ENCODE measurements at regions not wholly inside any gene's neighbourhood (a gene's known extent, or its start where the extent isn't known, plus 50 kb on each side); places are given as distances from the start of the nearest gene placed in this dataset. TPM values are rescaled to one million over a fixed set of nuclear protein-coding genes. Genes with fewer than 3 reads are reported as not detected.

DNA sequence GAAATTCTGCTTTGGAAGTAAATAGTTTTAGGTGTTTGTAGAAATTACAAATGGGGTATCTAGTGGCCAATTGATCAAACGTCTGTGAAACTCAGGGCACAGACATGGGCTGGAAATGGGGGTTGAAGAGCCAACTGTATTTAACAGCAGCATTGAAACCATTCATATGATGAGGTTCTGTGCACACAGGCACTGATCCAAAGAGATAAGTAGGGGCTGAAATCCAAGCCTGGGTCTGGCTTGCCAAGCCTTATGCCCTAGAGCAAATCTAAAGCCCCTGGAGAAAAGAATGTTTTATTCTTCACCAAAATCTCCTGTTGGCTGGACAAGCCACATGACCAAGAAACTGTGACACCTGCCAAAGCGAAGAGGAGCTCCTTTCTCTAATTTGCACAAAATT, 67.6 kb upstream of the ST6GALNAC5 start:
- Histone ChIP-seq H3K9ac (ENCODE audit: low read length) (no peak overlapping the region), H3K4me1 (ENCODE audit: control insufficient read depth, insufficient read depth, low read depth, low read length) (no peaks in the 10 kb centered on the region), H2BK15ac (ENCODE audit: low read depth, poor library complexity, severe bottlenecking) (no peak overlapping the region), H3K18ac (ENCODE audit: low read depth in 1 of 2, low read length in 2 of 2) (no peak overlapping the region), H3K4me3 (ENCODE audit: insufficient read depth in 1 of 2, low read depth in 1 of 2, low read length in 2 of 2) (no peak overlapping the region), H3K23ac (ENCODE audit: low read length in 2 of 2) (no peak overlapping the region), H4K8ac (ENCODE audit: low read length) (no peak overlapping the region), H2AFZ (ENCODE audit: low read depth, low read length) (no peak overlapping the region), H4K91ac (ENCODE audit: low read length) (no peak overlapping the region), H3K79me1 (replicated peaks; ENCODE audit: low read length, poor library complexity, severe bottlenecking) (no peaks in the 10 kb centered on the region), H3K9me3 (ENCODE audit: control insufficient read depth, low read length) (no peaks in the 10 kb centered on the region), H3K4me2 (ENCODE audit: low read length, poor library complexity, severe bottlenecking) (no peak overlapping the region), H2AK5ac (ENCODE audit: low read length, severe bottlenecking) (no peak overlapping the region), H3K27me3 (ENCODE audit: control insufficient read depth in 1 of 2, insufficient read depth in 1 of 2, low read length in 2 of 2) (no peaks in the 10 kb centered on the region), H3K36me3 (ENCODE audit: control insufficient read depth in 1 of 2, insufficient read depth in 2 of 2, low read depth in 1 of 2, low read length in 2 of 2) (no peaks in the 10 kb centered on the region), H3K14ac (ENCODE audit: low read length in 2 of 2) (no peak overlapping the region), H2BK5ac (ENCODE audit: low read depth, low read length, poor library complexity, severe bottlenecking) (no peak overlapping the region), H3K4ac (ENCODE audit: low read depth in 1 of 2, low read length in 2 of 2) (no peak overlapping the region), H2BK12ac (ENCODE audit: low read length in 2 of 2) (no peak overlapping the region), H2BK120ac (ENCODE audit: low read depth, low read length) (no peak overlapping the region), H3K27ac (ENCODE audit: low read length, poor library complexity, severe bottlenecking) (no peak overlapping the region)
- no peak for DNase-seq
- 68% methylated on average over 2 of the region's 2 CpGs for WGBS

DNA sequence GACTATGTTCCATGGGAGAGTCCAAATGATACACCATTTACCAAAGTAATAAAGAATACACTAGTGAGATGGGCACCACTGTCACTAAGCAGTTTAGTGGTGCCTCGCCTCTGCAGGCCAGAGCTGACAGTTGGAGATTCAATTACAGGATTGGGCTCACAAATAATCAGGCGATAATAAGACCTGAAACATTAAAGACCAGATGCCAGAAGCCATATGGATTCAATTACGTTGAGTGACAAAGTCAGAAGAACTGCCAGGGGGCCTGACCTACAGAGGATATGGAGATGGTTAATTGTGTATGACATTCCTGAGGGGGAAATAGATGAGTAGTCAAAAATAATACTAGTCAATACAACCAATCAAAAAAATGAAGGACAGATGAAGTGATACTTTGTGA, 65.2 kb upstream of the ST6GALNAC5 start:
- no peak overlapping the region for H3K14ac ChIP-seq (ENCODE audit: low read length in 2 of 2)
- H3K9ac ChIP-seq (ENCODE audit: low read length): no peak overlapping the region
- H3K18ac ChIP-seq (ENCODE audit: low read depth in 1 of 2, low read length in 2 of 2): no peak overlapping the region
- no peak overlapping the region for H2AK5ac ChIP-seq (ENCODE audit: low read length, severe bottlenecking)
- H3K4me2 ChIP-seq (ENCODE audit: low read length, poor library complexity, severe bottlenecking): no peak overlapping the region
- no peaks in the 10 kb centered on the region for H3K36me3 ChIP-seq (ENCODE audit: control insufficient read depth in 1 of 2, insufficient read depth in 2 of 2, low read depth in 1 of 2, low read length in 2 of 2)
- no peak overlapping the region for H3K4me3 ChIP-seq (ENCODE audit: insufficient read depth in 1 of 2, low read depth in 1 of 2, low read length in 2 of 2)
- no peaks in the 10 kb centered on the region for H3K4me1 ChIP-seq (ENCODE audit: control insufficient read depth, insufficient read depth, low read depth, low read length)
- DNase-seq: no peak
- H4K8ac ChIP-seq (ENCODE audit: low read length): no peak overlapping the region
- no peak overlapping the region for H3K23ac ChIP-seq (ENCODE audit: low read length in 2 of 2)
- H4K91ac ChIP-seq (ENCODE audit: low read length): no peak overlapping the region
- no peak overlapping the region for H2BK5ac ChIP-seq (ENCODE audit: low read depth, low read length, poor library complexity, severe bottlenecking)
- no peak overlapping the region for H2AFZ ChIP-seq (ENCODE audit: low read depth, low read length)
- H3K79me1 ChIP-seq (replicated peaks; ENCODE audit: low read length, poor library complexity, severe bottlenecking): no peaks in the 10 kb centered on the region
- 62% methylated on average over 3 of the region's 3 CpGs for WGBS
- no peak overlapping the region for H3K27ac ChIP-seq (ENCODE audit: low read length, poor library complexity, severe bottlenecking)
- no peak overlapping the region for H2BK120ac ChIP-seq (ENCODE audit: low read depth, low read length)
- H3K27me3 ChIP-seq (ENCODE audit: control insufficient read depth in 1 of 2, insufficient read depth in 1 of 2, low read length in 2 of 2): no peaks in the 10 kb centered on the region
- H2BK12ac ChIP-seq (ENCODE audit: low read length in 2 of 2): no peak overlapping the region
- no peak overlapping the region for H2BK15ac ChIP-seq (ENCODE audit: low read depth, poor library complexity, severe bottlenecking)
- H3K4ac ChIP-seq (ENCODE audit: low read depth in 1 of 2, low read length in 2 of 2): no peak overlapping the region
- no peaks in the 10 kb centered on the region for H3K9me3 ChIP-seq (ENCODE audit: control insufficient read depth, low read length)

- WGBS: 72% methylated on average over 3 of the region's 4 CpGs
- Histone ChIP-seq H3K4me3 (ENCODE audit: insufficient read depth in 1 of 2, low read depth in 1 of 2, low read length in 2 of 2) (no peak overlapping the region), H3K27ac (ENCODE audit: low read length, poor library complexity, severe bottlenecking) (no peak overlapping the region), H2BK15ac (ENCODE audit: low read depth, poor library complexity, severe bottlenecking) (no peak overlapping the region), H3K4me1 (ENCODE audit: control insufficient read depth, insufficient read depth, low read depth, low read length) (no peaks in the 10 kb centered on the region), H3K27me3 (ENCODE audit: control insufficient read depth in 1 of 2, insufficient read depth in 1 of 2, low read length in 2 of 2) (peaks cover 2 to 6% of the 10 kb centered on the region in 2 experiments), H3K14ac (ENCODE audit: low read length in 2 of 2) (no peak overlapping the region), H3K79me1 (replicated peaks; ENCODE audit: low read length, poor library complexity, severe bottlenecking) (no peaks in the 10 kb centered on the region), H3K9ac (ENCODE audit: low read length) (no peak overlapping the region), H2BK5ac (ENCODE audit: low read depth, low read length, poor library complexity, severe bottlenecking) (no peak overlapping the region), H4K8ac (ENCODE audit: low read length) (no peak overlapping the region), H2AFZ (ENCODE audit: low read depth, low read length) (no peak overlapping the region), H2AK5ac (ENCODE audit: low read length, severe bottlenecking) (no peak overlapping the region), H3K9me3 (ENCODE audit: control insufficient read depth, low read length) (no peaks in the 10 kb centered on the region), H3K18ac (ENCODE audit: low read depth in 1 of 2, low read length in 2 of 2) (no peak overlapping the region), H3K23ac (ENCODE audit: low read length in 2 of 2) (no peak overlapping the region), H3K4me2 (ENCODE audit: low read length, poor library complexity, severe bottlenecking) (no peak overlapping the region), H2BK12ac (ENCODE audit: low read length in 2 of 2) (no peak overlapping the region), H3K36me3 (ENCODE audit: control insufficient read depth in 1 of 2, insufficient read depth in 2 of 2, low read depth in 1 of 2, low read length in 2 of 2) (no peaks in the 10 kb centered on the region), H2BK120ac (ENCODE audit: low read depth, low read length) (no peak overlapping the region), H3K4ac (ENCODE audit: low read depth in 1 of 2, low read length in 2 of 2) (no peak overlapping the region), H4K91ac (ENCODE audit: low read length) (no peak overlapping the region)
- DNase-seq: no peak
These were observed 59.6 kb upstream of the ST6GALNAC5 start for GRCh38 chr1:76807543-76808260.

Small RNAs in the stretch of these regions (small RNA-seq; reads per million reads assigned to genes)
- gene RNU6-161P (ENCODE audit: low read depth): not detected
